Astrocyte of the spinal cord (primary cell): ENCODE measurements at regions not wholly inside any gene's neighbourhood (a gene's known extent, or its start where the extent isn't known, plus 50 kb on each side); places are given as distances from the start of the nearest gene placed in this dataset.
A peak's percentile ranks its signal among the peaks of the same experiment; 100 is the strongest.

Experiments used
- DNase-seq: peaks from one replicate; pipeline ENCODE4 v3.0.0; 2011; ENCODE audit warnings: low read depth, low spot score
- H3K4me3 ChIP-seq: 2 replicates; pipeline ENCODE4 v1.5.1; 2011; ENCODE audit warnings: low read depth, mild to moderate bottlenecking, low read length, moderate library complexity
- CTCF ChIP-seq: IDR thresholded peaks from 2 replicates; pipeline ENCODE4 v1.5.1; 2012; ENCODE audit warnings: low read depth, mild to moderate bottlenecking, low read length, inconsistent platforms
- in situ Hi-C: cut with HindIII; loops from 2 replicates; pipeline ENCODE4 v1.10.0; 2017; ENCODE audit warnings: low sequenced_read_pairs

GRCh38 chrX:40153345-40154249 is 55.8 kb upstream of the BCOR start:
- peak overlapping the region; percentile 2 for H3K4me3 ChIP-seq
- no peak for TF ChIP-seq CTCF
- in situ Hi-C loops, result no loop called here
- no peak for DNase-seq

GRCh38 chrX:40152741-40153344 is 55.1 kb upstream of the BCOR start:
- no peak for DNase-seq
- in situ Hi-C loops, result no loop called here
- TF ChIP-seq CTCF, result no peak
- peak overlapping the region; percentile 2 for H3K4me3 ChIP-seq

- in situ Hi-C loops, result no loop called here
- TF ChIP-seq CTCF, result no peak
- H3K4me3 ChIP-seq, result no peak overlapping the region
- DNase-seq, result no peak
Observed at GRCh38 chrX:40152173-40152711, 54.5 kb upstream of the BCOR start.

GRCh38 chrX:40151211-40152172 is 53.7 kb upstream of the BCOR start:
- DNase-seq, result no peak
- no peak overlapping the region for H3K4me3 ChIP-seq
- in situ Hi-C loops, result no loop called here
- no peak for TF ChIP-seq CTCF

- no peak for DNase-seq
- in situ Hi-C loops, result no loop called here
- no peak overlapping the region for H3K4me3 ChIP-seq
- peak; percentile 16 for TF ChIP-seq CTCF
Observed at GRCh38 chrX:40150503-40150902, 52.7 kb upstream of the BCOR start.
